Lung microvascular endothelial cell (primary cell): ENCODE measurements at regions not wholly inside any gene's neighbourhood (a gene's known extent, or its start where the extent isn't known, plus 50 kb on each side); places are given as distances from the start of the nearest gene placed in this dataset.

Experiments
- DNase-seq, 2 donors: peaks; one replicate each; pipeline versions ENCODE4 v3.0.0 to v3.0.0-alpha.2; 2010; ENCODE audit warnings: low read depth in 2 of 2

- DNase-seq = no peak
Measured at GRCh38 chr10:1966712-1967376, 229.5 kb upstream of the ADARB2 start.

DNA sequence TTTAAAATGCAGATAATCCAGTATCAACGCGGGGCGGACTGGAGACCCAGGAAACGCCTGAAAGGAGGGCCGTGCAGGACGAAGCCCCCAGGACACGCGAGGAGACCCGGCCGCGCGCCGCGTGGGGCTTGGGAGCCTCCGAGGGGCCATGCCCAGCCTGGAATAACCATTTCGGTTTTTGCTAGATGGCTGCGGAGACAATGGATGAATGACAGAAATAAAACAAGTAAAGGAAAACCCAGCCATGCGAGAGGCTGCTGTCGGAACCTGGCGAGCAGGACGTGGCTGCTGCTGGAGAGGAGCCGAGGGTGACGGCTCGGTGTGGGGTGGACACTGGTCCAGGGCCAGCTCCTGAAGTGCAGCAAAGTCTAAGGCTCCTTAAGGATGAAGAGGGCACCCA, 227.2 kb upstream of the ADARB2 start:
- no peak for DNase-seq

GRCh38 chr10:1963341-1963740, 226.0 kb upstream of the ADARB2 start:
- DNase-seq = no peak

DNA sequence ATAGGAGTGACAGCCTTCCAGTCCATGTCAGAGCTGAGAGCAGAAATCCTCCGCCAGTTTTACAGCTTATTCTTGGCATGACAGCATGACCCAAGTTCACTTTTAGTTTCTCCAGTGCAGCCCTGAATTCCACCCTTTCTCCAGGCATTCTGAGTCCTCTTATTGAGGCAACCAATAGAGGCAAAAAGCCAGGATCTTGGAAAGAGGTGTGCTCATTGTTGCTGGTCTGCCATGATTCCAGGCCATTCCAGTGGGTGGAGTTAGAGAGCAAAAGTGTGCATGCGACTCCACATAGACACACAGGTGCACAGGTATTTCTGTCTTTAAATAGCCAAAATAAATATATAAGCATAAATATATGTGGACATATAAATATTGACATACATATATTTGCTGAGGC, 224.7 kb upstream of the ADARB2 start:
- DNase-seq = no peak

DNA sequence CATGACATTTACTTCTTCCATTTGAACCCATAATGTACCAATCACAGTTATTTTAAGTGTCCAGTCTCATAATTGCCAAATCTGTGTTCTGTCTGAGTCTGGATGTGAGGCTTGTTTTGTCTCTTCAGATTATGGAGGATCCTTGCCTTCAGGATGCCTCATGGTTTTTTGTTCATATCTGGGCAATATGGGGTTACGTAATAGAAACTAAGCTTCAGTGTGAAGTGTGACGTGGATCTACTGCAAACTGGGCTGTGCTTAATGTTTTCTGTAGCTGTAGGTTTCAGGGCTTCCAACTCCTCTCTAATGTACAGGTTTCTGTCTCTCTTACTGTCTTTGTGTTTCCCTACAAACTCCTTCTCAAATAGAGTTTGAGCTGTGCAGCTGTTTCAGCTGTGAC, 223.7 kb upstream of the ADARB2 start:
- DNase-seq = no peak

GRCh38 chr10:1957057-1957456, 219.7 kb upstream of the ADARB2 start:
- no peak for DNase-seq

DNA sequence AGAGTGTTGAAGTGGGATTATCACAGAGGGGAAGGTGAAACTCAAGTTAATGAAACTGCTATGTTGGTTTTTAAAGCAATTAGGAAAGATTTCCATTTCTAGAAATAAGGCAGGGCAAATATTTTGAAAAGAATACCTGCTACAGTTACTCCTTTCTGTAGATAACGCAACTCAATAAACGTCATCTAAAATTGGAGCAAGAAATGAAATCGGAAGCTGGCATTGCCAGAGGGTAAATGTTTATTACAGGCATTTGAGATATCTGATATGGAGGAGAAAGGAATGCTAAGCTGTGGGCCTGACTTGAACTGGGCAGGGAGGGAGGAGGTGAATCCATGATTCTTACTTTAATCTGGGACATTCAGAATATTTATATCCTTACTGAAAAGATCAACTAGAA, 217.0 kb upstream of the ADARB2 start:
- no peak for DNase-seq

DNA sequence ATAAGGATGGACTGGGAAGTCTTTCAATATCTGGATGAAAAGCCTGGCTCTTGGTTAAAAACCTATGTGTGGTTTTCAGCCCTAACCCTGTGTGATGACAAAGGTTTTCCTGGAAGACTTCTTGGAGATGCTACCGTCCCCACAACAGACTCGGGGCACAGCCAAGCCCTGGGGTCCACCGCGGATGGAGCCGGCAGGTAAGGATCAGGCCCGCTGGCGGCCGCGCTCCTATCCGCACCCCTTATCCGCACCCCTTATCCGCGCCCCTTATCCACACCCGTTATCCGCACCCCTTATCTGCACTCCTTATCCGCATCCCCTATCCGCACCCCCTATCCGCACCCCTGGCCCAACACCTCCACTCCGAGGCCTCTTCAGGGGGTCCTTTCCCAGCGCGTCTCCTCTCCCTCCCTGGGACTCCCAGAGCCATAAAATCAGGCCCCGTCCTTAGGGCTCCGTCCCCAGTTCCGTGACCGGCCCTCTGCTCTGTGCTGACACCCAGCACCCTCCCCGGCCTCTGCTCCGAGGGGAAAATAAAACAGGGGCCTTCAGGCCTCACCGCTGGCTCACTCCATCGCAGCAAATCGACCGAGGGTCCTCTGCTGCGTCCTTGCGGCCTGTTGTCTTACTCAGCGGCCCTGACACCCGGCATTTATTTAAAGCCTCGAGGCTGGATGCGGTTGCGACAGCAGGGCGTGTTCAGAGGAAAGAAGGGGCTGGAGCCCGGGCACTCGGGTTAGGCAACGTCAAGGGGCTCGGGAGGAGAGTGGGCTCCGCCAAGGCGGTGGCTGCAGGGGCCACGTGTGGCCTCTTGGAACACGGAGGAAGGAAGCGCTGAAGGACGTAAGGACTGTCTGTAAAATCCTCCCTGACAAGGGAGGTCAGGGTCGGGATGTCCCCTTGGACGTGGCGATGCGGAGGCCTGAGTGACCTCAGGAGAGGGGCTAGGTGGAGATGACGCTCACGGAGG, 215.1 kb upstream of the ADARB2 start:
- no peak for DNase-seq

DNA sequence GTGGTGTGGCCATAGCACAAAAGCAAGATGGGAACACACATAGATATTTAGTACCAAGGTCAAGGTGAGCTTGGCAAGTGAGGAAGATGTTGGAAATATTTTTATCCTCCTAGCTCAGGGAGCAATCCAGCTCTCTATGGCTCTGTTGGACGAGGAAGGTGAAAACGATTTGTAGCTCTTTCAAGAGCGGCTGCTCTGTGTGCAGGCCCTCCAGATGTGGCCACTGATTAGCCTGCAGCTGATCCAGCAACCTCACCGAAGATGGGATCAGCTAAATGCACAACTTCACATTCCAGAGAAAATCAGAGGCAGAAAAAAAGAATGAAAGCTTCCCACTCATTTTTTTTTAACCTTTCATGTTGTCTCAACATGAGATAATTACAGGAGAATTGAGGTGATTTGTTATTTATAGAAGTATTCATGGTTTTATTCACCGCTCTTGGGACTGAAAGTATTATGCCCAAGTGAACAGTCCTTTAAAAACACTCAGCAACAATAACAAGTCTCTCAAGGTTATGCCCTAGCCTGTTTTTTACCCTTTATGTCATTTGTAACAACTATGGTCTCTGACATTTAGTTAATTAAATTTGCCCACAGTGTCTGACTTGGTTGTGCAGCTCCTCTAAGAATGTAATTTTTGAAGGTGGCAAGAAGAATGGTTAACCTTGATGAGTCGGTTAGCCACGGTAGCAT, 213.6 kb upstream of the ADARB2 start:
- DNase-seq = no peak

- DNase-seq = no peak
Measured at GRCh38 chr10:1947464-1948003, 210.2 kb upstream of the ADARB2 start.

- DNase-seq = no peak
Measured at GRCh38 chr10:1944487-1944886, 207.2 kb upstream of the ADARB2 start.

GRCh38 chr10:1942478-1942877, 205.2 kb upstream of the ADARB2 start:
- no peak for DNase-seq

DNA sequence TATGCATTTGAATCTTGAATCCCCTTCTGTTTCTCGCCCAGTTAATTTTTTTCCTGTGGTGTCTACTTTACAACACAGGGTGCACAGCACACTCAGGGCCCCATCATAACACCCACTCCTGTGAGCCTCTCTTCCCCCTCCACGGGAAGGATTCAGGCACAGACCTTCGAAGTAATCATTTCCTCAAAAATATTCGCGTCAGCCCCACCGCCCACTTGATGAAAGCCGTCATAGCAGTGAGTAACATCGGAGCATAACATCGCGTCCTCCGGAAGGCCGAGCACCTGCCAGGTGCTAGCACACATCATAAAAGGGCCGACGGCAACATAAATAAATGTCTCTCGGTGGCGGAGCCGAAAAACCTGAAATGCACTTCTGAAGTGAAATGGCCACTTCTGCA, 201.7 kb upstream of the ADARB2 start:
- DNase-seq = no peak

- no peak for DNase-seq
Measured at GRCh38 chr10:1938317-1938716, 201.0 kb upstream of the ADARB2 start.

DNA sequence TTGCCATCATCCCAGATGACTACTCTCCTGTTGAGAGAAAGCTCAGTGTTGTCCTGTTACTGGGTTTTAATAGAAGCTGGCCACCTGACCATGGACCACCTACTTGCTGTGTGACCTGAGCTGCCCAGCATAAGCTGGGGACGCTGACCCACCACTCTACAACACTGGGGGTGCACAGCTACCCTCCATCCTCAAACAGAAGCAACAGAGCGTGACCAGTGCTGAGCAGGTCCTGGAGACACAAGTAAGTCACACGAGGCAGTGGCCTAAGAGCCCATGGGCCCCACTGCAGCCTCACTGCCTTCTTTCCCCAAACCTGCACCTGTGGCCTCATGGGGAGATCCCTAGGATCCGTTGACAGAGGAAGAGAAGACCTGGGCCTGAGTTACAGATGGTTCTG, 198.6 kb upstream of the ADARB2 start:
- DNase-seq = no peak

DNA sequence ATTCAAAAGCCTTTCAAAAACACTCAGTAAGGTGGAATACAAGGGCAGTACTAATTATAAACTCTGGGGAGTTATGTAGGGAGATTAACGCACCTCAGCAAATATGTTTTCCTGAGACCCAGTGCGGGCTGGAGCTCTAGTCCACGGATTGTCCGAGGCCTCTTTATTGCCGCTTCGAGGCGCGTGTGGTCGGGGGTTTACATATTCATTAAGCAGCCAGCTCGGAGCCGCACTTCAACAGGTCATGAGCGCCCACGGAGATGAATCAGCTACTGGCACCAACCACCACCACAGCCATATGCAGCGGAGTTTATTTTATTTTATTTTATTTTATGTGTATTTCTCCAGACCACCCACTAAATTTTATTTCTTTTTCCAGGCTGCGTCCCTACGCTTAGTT, 195.9 kb upstream of the ADARB2 start:
- no peak for DNase-seq

GRCh38 chr10:1932692-1933094, 195.4 kb upstream of the ADARB2 start:
- no peak for DNase-seq

- no peak for DNase-seq
Measured at GRCh38 chr10:1928606-1929005, 191.3 kb upstream of the ADARB2 start.

DNA sequence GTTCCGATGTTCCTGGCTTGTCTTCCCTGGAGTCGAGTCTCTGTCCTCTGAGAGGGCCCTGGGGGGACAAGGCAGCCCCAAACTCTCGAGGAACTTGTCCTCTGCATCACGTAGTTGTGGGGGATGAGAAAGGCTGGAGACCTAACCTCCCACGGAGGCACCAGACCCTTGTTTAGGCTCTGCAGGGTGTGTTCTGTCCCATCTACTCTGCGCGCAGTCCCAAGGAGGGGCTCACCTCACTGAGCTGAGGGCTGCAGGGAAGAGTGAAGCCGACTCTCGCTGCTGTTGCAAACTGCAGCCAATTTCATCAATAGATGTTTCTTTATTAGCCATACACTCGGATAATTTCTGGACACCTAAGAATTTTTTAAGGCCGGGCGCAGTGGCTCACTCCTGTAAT, 186.7 kb upstream of the ADARB2 start:
- no peak for DNase-seq

DNA sequence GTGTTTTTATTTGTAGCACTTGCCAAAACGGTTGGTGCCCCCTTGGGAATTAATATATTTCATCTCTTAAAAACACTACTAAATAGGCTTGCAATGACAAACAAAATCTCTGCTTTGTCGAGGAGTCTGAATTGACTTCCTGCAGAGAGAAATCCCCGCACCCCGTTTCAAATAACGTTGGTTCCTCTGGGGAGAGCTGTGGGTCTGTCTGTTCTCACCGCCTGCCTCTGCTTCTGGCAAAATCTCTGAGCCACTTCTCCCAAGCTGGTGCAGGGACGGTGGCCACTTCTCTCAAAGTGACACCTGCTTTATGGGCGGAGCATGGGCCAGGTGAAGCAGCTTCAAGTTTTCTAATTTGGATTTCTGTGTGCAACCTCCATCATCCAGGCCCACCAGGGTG, 186.3 kb upstream of the ADARB2 start:
- no peak for DNase-seq

DNA sequence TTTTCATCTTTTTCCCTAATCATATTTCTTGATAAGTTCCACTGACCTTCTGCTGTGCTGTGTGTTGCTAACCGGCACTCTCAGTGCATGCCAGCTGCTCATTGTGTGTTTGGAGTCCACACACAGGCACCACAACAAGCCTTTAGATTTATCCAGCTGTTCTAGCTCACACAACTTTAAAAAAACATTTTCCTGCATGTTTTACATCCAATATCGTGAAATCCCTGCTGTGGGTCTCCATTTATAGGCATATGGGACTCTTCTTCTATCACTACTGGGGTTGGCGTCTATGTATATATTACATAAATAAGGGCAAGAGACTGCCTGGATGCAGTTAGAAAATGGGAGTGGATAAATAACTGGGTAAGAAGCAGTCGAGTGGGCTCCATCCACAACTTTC, 183.6 kb upstream of the ADARB2 start:
- DNase-seq = no peak

DNA sequence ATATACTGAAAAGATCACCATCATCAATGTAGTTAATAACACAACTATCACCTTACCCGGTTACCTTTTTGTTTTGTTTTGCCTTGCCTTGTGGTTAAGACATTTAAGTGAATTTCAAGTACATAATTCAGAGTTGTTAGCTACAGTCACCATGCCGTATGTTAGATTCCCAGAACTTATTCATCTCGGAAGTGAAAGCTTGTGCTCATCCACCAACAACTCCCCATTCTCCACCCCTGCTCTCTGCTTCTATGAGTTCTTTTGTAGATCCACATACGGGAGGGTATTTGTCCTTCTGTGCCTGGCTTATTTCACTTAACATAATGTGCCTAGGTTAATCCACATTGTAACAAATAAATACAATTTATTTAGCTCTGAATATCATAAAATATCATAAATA, 182.8 kb upstream of the ADARB2 start:
- no peak for DNase-seq
